ENCODE measurements at regions not wholly inside any gene's neighbourhood (a gene's known extent, or its start where the extent isn't known, plus 50 kb on each side); places are given as distances from the start of the nearest gene placed in this dataset.
A peak's percentile ranks its signal among the peaks of the same experiment; 100 is the strongest.

DNA sequence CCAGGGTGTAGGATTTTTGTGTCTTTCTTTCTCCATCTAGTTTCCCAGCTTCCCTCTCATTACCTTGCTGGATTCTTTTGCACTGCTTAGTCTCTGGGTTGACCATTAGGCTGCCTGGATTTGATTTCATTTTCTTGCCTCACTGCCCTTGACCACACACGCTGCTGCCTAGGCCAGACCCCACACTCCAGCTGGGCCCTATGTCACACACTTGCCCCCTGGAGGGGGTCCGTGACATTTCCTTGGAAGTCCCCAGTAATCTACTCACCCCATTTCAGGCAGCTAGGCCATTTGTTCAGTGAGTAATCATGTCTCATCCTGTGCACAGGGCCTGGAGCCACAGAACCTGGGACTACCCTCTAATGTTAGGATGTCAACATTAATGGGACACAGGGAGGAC lies 81.9 kb upstream of the SPON1 start:
- ATAC-seq (peak; percentile 61), DNase-seq (peak; percentile 64)
- CTCF ChIA-PET, result no interaction called here
- no peak overlapping the region for H2AFZ ChIP-seq (ENCODE audit: low read length)
- intact Hi-C loops (cut with micrococcal nuclease), result no loop called here
- H3F3A ChIP-seq (ENCODE audit: low read length, unreplicated experiment), result peaks cover 6% of the 10 kb centered on the region
- H3K4me2 ChIP-seq (ENCODE audit: low read length), result no peak overlapping the region
- no peak overlapping the region for H3K9ac ChIP-seq (ENCODE audit: low read length)
- peaks cover 34% of the 10 kb centered on the region for H3K4me1 ChIP-seq (ENCODE audit: insufficient read depth, low read length)
- no peaks in the 10 kb centered on the region for H3K36me3 ChIP-seq (ENCODE audit: low read depth, low read length)
- H3K4me3 ChIP-seq (ENCODE audit: low read length), result no peak overlapping the region
- no peaks in the 10 kb centered on the region for H3K9me3 ChIP-seq (ENCODE audit: low read length)
- H3K27me3 ChIP-seq (ENCODE audit: low read length), result no peaks in the 10 kb centered on the region
- H3K27ac ChIP-seq (ENCODE audit: low read length), result peak overlapping the region; percentile 34
- POLR2A ChIA-PET (ENCODE audit: unreplicated experiment), result no interaction called here
- H4K20me1 ChIP-seq (ENCODE audit: low read length), result no peaks in the 10 kb centered on the region
- TF ChIP-seq EZH2phosphoT487 (IDR thresholded peaks at IDR 0.05; ENCODE audit: borderline replicate concordance, low read length), result no peak
- TF ChIP-seq, protein P1, sequence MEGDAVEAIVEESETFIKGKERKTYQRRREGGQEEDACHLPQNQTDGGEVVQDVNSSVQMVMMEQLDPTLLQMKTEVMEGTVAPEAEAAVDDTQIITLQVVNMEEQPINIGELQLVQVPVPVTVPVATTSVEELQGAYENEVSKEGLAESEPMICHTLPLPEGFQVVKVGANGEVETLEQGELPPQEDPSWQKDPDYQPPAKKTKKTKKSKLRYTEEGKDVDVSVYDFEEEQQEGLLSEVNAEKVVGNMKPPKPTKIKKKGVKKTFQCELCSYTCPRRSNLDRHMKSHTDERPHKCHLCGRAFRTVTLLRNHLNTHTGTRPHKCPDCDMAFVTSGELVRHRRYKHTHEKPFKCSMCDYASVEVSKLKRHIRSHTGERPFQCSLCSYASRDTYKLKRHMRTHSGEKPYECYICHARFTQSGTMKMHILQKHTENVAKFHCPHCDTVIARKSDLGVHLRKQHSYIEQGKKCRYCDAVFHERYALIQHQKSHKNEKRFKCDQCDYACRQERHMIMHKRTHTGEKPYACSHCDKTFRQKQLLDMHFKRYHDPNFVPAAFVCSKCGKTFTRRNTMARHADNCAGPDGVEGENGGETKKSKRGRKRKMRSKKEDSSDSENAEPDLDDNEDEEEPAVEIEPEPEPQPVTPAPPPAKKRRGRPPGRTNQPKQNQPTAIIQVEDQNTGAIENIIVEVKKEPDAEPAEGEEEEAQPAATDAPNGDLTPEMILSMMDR (conservative IDR thresholded peaks at IDR 0.05; ENCODE audit: low read depth, low read length), result 0 out of 2 replicates have a peak, but pooled peaks have one; percentile 17
- H3K9me2 ChIP-seq (replicated peaks; ENCODE audit: low read length), result no peaks in the 10 kb centered on the region
- no TSS peak for BruUV-seq (replicated peaks)
- H3K79me2 ChIP-seq (ENCODE audit: low read length), result no peaks in the 10 kb centered on the region

DNA sequence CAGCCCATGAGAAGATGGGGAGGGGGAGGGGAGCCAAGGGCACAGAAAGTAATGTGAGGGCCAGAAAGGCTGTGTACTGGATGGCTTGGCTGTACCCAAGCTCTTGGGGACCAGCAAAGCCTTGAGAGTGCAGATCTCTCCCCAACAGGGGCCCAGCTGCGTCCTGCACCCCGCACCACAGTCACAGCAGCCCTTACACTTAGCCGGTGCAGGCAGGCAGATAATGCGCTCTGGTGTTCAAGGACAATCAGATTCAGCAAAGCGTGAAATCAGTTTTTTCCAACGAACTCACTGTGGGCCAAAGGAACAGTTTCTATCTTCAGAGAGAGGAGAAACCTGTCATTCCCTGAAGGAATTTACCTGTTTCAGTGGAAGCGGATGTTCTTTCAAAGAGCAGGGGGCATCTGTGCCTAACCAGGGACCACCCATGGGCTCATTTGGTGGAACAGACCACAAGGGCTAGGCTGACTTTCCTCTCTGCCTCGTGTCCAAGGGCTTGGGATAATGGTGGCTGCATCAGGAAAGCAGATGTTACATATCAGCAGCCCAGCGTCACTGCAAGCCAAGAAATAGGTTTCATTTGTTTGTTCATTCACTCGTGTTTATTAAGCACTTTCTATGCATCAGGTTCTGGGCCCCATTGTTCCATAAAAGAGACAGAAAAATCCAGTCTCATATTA lies 81.2 kb upstream of the SPON1 start:
- H3K4me3 ChIP-seq (ENCODE audit: low read length), result no peak overlapping the region
- no peak overlapping the region; the same call in 1 of the 2 replicates for H3K27ac ChIP-seq (ENCODE audit: low read length)
- no peak overlapping the region for H3K4me2 ChIP-seq (ENCODE audit: low read length)
- no peaks in the 10 kb centered on the region for H3K27me3 ChIP-seq (ENCODE audit: low read length)
- H3K9me2 ChIP-seq (replicated peaks; ENCODE audit: low read length), result no peaks in the 10 kb centered on the region
- no peak for DNase-seq
- H3K79me2 ChIP-seq (ENCODE audit: low read length), result no peaks in the 10 kb centered on the region
- no peak overlapping the region for H3K9ac ChIP-seq (ENCODE audit: low read length)
- TF ChIP-seq EZH2phosphoT487 (IDR thresholded peaks at IDR 0.05; ENCODE audit: borderline replicate concordance, low read length) (no peak), EZH2 (IDR thresholded peaks at IDR 0.05; ENCODE audit: low read length, unreplicated experiment) (no peak)
- TF ChIP-seq, protein P1 (conservative IDR thresholded peaks at IDR 0.05; ENCODE audit: low read depth, low read length), result no peak
- intact Hi-C loops (cut with micrococcal nuclease), result no loop called here
- no TSS peak for BruUV-seq (replicated peaks)
- H2AFZ ChIP-seq (ENCODE audit: low read length), result no peak overlapping the region
- H3K4me1 ChIP-seq (ENCODE audit: insufficient read depth, low read length), result peaks cover 34% of the 10 kb centered on the region
- POLR2A ChIA-PET (ENCODE audit: unreplicated experiment), result no interaction called here
- no peaks in the 10 kb centered on the region for H3K36me3 ChIP-seq (ENCODE audit: low read depth, low read length)
- CTCF ChIA-PET, result no interaction called here
- no peak for ATAC-seq
- H4K20me1 ChIP-seq (ENCODE audit: low read length), result no peaks in the 10 kb centered on the region
- peaks cover 6% of the 10 kb centered on the region for H3F3A ChIP-seq (ENCODE audit: low read length, unreplicated experiment)
- no peaks in the 10 kb centered on the region for H3K9me3 ChIP-seq (ENCODE audit: low read length)

DNA sequence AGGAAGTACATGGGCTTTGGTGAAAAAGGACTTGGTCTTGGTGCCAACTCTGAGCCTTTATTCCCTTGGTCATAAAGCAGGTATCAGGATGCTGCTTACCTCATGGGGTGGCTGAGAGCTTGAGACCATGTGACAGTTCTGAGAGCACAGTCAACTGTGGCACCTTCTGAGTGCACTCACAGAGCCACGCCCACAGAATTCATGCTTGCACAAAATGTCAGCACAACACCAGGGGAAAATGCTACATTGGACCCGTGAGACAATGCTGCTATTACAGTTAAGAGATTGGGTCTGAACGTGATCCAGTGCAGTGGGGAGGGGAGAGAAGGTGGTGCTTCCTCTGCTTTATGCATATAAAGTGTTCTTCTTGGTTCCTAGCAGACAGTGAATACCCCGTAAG lies 79.5 kb upstream of the SPON1 start:
- no peak overlapping the region for H3K9ac ChIP-seq (ENCODE audit: low read length)
- H3K9me2 ChIP-seq (replicated peaks; ENCODE audit: low read length), result no peaks in the 10 kb centered on the region
- H3K27me3 ChIP-seq (ENCODE audit: low read length), result no peaks in the 10 kb centered on the region
- no TSS peak for BruUV-seq (replicated peaks)
- no peaks in the 10 kb centered on the region for H4K20me1 ChIP-seq (ENCODE audit: low read length)
- H3K36me3 ChIP-seq (ENCODE audit: low read depth, low read length), result no peaks in the 10 kb centered on the region
- no peaks in the 10 kb centered on the region for H3K79me2 ChIP-seq (ENCODE audit: low read length)
- intact Hi-C loops (cut with micrococcal nuclease), result no loop called here
- H3K4me2 ChIP-seq (ENCODE audit: low read length), result no peak overlapping the region
- DNase-seq (no peak), ATAC-seq (no peak)
- H3K27ac ChIP-seq (ENCODE audit: low read length), result no peak overlapping the region
- POLR2A ChIA-PET (ENCODE audit: unreplicated experiment), result no interaction called here
- CTCF ChIA-PET, result no interaction called here
- H3K9me3 ChIP-seq (ENCODE audit: low read length), result no peaks in the 10 kb centered on the region
- peaks cover 34% of the 10 kb centered on the region for H3K4me1 ChIP-seq (ENCODE audit: insufficient read depth, low read length)
- TF ChIP-seq EZH2 (IDR thresholded peaks at IDR 0.05; ENCODE audit: low read length, unreplicated experiment) (no peak), EZH2phosphoT487 (IDR thresholded peaks at IDR 0.05; ENCODE audit: borderline replicate concordance, low read length) (no peak)
- H3K4me3 ChIP-seq (ENCODE audit: low read length), result no peak overlapping the region
- no peak overlapping the region for H2AFZ ChIP-seq (ENCODE audit: low read length)
- peaks cover 6% of the 10 kb centered on the region for H3F3A ChIP-seq (ENCODE audit: low read length, unreplicated experiment)

Data from PC-3 (cell line).